Breast epithelium (tissue), 4 donors: ENCODE measurements at regions not wholly inside any gene's neighbourhood (a gene's known extent, or its start where the extent isn't known, plus 50 kb on each side); places are given as distances from the start of the nearest gene placed in this dataset.

Experiments
- DNase-seq, 2 donors: peaks; one replicate each; pipeline ENCODE4 v3.0.0-alpha.2; 2019; ENCODE audit warnings: low spot score in 2 of 2
- H3K27ac ChIP-seq, 2 donors: fragments of 200-600 bp; sonication (generic) in 1 of 2; one replicate each; pipeline ENCODE4 v1.5.1; 2016 to 2019; ENCODE audit warnings: mild to moderate bottlenecking in 1 of 2
- H3K27me3 ChIP-seq, 2 donors: fragments of 200-600 bp; sonication (generic) in 1 of 2; one replicate each; pipeline versions ENCODE4 v1.5.1 to v1.6.0; 2017 to 2019; ENCODE audit warnings: control low read depth in 1 of 2, mild to moderate bottlenecking in 1 of 2
- H3K36me3 ChIP-seq: fragments of 200-600 bp; one replicate; pipeline ENCODE4 v1.5.1; 2019
- H3K4me1 ChIP-seq, 2 donors: fragments of 200-600 bp; sonication (generic); one replicate each; pipeline ENCODE4 v1.5.1; 2016 to 2019; ENCODE audit warnings: control low read depth in 1 of 2
- H3K4me3 ChIP-seq, 3 donors: fragments of 200-600 bp; sonication (generic); 1 replicate in 2 of 3; 2 replicates in 1 of 3; pipeline ENCODE4 v1.5.1; 2016 to 2019; ENCODE audit warnings: mild to moderate bottlenecking in 3 of 3, moderate library complexity in 2 of 3
- H3K9me3 ChIP-seq, 2 donors: fragments of 200-600 bp; sonication (generic) in 1 of 2; one replicate each; pipeline ENCODE4 v1.5.1; 2016 to 2019; ENCODE audit warnings: control low read depth in 1 of 2
- CTCF ChIP-seq, 3 donors: fragments of 450-650 bp; IDR thresholded peaks; one replicate each; pipeline ENCODE4 v1.5.1; 2016 to 2017; ENCODE audit warnings: antibody characterized with exemption in 3 of 3, mild to moderate bottlenecking in 3 of 3, moderate library complexity in 3 of 3
- POLR2A ChIP-seq: fragments of 450-650 bp; IDR thresholded peaks from one replicate; pipeline ENCODE4 v1.6.1; 2016; ENCODE audit warnings: antibody characterized with exemption, mild to moderate bottlenecking, moderate library complexity
- POLR2AphosphoS5 ChIP-seq, 3 donors: sonication (generic); formaldehyde crosslinking; IDR thresholded peaks; one replicate each; pipeline ENCODE4 v1.6.1; 2017; ENCODE audit warnings: antibody characterized with exemption in 3 of 3
- intact Hi-C: fragments of 100-400 bp; cut with DNase I; formaldehyde crosslinking; loops from one replicate; pipeline ENCODE4 v1.15.1; 2023; ENCODE audit warnings: low total_unique reads

- Histone ChIP-seq H3K27ac (no peak overlapping the region), H3K9me3 (no peaks in the 10 kb centered on the region), H3K36me3 (no peaks in the 10 kb centered on the region), H3K4me1 (no peaks in the 10 kb centered on the region), H3K4me3 (no peak overlapping the region), H3K27me3 (no peaks in the 10 kb centered on the region)
- intact Hi-C loops: no loop called here
- DNase-seq: no peak
- TF ChIP-seq POLR2A (no peak), POLR2AphosphoS5 (IDR thresholded peaks at IDR 0.05) (no peak), CTCF (IDR thresholded peaks at IDR 0.05) (no peak)
Measured at GRCh38 chr4:114538012-114538617, 60.5 kb upstream of the UGT8 start.

- no peaks in the 10 kb centered on the region for H3K36me3 ChIP-seq
- no peak for TF ChIP-seq CTCF (IDR thresholded peaks at IDR 0.05)
- TF ChIP-seq POLR2AphosphoS5 (IDR thresholded peaks at IDR 0.05): no peak
- TF ChIP-seq POLR2A: no peak
- intact Hi-C loops: no loop called here
- no peak for DNase-seq
- H3K27me3 ChIP-seq: no peaks in the 10 kb centered on the region
- H3K4me1 ChIP-seq: no peaks in the 10 kb centered on the region
- H3K9me3 ChIP-seq: no peaks in the 10 kb centered on the region
- no peak overlapping the region for H3K27ac ChIP-seq
- H3K4me3 ChIP-seq: no peak overlapping the region
Measured at GRCh38 chr4:114539985-114540384, 58.6 kb upstream of the UGT8 start.

GRCh38 chr4:114547340-114548134 lies 51.1 kb upstream of the UGT8 start:
- Histone ChIP-seq H3K9me3 (peaks cover 0 to 9% of the 10 kb centered on the region in 2 donors), H3K27me3 (no peaks in the 10 kb centered on the region), H3K4me1 (no peaks in the 10 kb centered on the region), H3K4me3 (no peak overlapping the region), H3K27ac (no peak overlapping the region), H3K36me3 (no peaks in the 10 kb centered on the region)
- TF ChIP-seq POLR2AphosphoS5 (IDR thresholded peaks at IDR 0.05) (no peak), POLR2A (no peak), CTCF (IDR thresholded peaks at IDR 0.05) (no peak)
- no peak for DNase-seq
- intact Hi-C loops: no loop called here
